ENCODE measurements at regions not wholly inside any gene's neighbourhood (a gene's known extent, or its start where the extent isn't known, plus 50 kb on each side); places are given as distances from the start of the nearest gene placed in this dataset.

- no peak for TF ChIP-seq CTCF (IDR thresholded peaks at IDR 0.05; ENCODE audit: low read depth, low read length)
- no peak for DNase-seq (ENCODE audit: extremely low read depth, low read depth)
Observed at GRCh38 chr22:47600791-47601625, 838.6 kb downstream of the TBC1D22A start.

DNA sequence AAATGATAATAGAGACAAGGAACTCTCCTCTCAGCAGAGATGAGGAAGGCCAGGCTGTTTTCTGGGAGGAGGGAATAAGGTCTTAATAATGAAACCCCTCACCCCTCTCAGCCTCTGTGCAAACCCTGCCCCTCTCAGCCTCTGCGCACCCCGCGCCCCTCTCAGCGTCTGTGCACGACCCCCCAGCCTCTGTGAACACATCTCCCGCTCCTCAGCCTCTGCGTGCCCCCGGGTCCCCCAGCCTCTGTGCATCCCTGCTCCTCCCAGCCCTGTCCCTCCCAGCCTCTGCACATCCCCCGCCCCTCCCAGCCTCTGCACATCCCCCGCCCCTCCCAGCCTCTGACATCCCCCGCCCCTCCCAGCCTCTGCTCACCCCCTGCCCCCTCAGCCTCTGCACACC is 837.8 kb downstream of the TBC1D22A start:
- no peak for TF ChIP-seq CTCF (IDR thresholded peaks at IDR 0.05; ENCODE audit: low read depth, low read length)
- DNase-seq (ENCODE audit: extremely low read depth, low read depth): no peak

DNA sequence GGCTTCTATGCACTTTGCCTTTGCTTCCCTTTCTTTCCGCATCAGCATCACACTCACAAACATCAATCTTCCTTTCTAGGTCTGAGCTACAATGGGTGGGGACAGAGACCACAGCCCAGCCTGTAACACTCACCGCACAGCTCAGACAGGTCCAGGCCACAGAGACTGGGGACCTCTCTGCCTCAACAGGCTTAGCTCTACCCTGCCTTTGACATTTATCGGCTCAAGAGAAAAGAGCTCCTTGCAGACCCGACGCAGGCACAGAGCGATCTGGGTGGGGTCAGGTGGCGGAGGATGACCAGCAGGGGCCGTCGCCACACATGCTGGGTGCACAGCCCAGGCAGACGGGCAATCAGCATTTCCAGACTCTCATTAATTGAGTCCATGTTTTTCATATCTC is 837.3 kb downstream of the TBC1D22A start:
- TF ChIP-seq CTCF (IDR thresholded peaks at IDR 0.05; ENCODE audit: low read depth, low read length): no peak
- DNase-seq (ENCODE audit: extremely low read depth, low read depth): no peak

GRCh38 chr22:47598864-47599263 is 836.4 kb downstream of the TBC1D22A start:
- no peak for DNase-seq (ENCODE audit: extremely low read depth, low read depth)
- TF ChIP-seq CTCF (IDR thresholded peaks at IDR 0.05; ENCODE audit: low read depth, low read length): no peak

GRCh38 chr22:47597041-47597440 is 834.6 kb downstream of the TBC1D22A start:
- no peak for TF ChIP-seq CTCF (IDR thresholded peaks at IDR 0.05; ENCODE audit: low read depth, low read length)
- DNase-seq (ENCODE audit: extremely low read depth, low read depth): no peak

GRCh38 chr22:47596176-47596690 is 833.8 kb downstream of the TBC1D22A start:
- no peak for DNase-seq (ENCODE audit: extremely low read depth, low read depth)

More at GRCh38 chr22:47596176-47596690, 833.8 kb downstream of the TBC1D22A start:
- no peak for TF ChIP-seq CTCF (IDR thresholded peaks at IDR 0.05; ENCODE audit: low read depth, low read length)
